HepG2 (cell line): ENCODE measurements at regions not wholly inside any gene's neighbourhood (a gene's known extent, or its start where the extent isn't known, plus 50 kb on each side); places are given as distances from the start of the nearest gene placed in this dataset.

Source experiments
- EP300 ChIP-seq, 3 experiments: sonication (generic) in 1 of 3; formaldehyde crosslinking in 1 of 3; IDR thresholded peaks; 2 replicates each; pipeline versions ENCODE4 v1.5.1 to v1.6.1; 2011 to 2020; ENCODE audit warnings: low read depth in 2 of 3, low read length in 2 of 3, borderline replicate concordance in 1 of 3, improper control_type of control experiment in 1 of 3, mild to moderate bottlenecking in 1 of 3, missing genetic modification reagents in 1 of 3, moderate library complexity in 1 of 3
- HDAC2 ChIP-seq: sonication (generic); formaldehyde crosslinking; IDR thresholded peaks from 2 replicates; pipeline ENCODE4 v1.4.0; 2020; ENCODE audit warnings: missing genetic modification reagents
- NFE2L2 ChIP-seq: fragments of 150-350 bp; IDR thresholded peaks from 2 replicates; pipeline ENCODE4 v1.6.1; 2014; ENCODE audit warnings: low read length
- RNF219 ChIP-seq: sonication (generic); formaldehyde crosslinking; IDR thresholded peaks from 2 replicates; pipeline ENCODE4 v1.5.0; 2020; ENCODE audit warnings: mild to moderate bottlenecking, missing genetic modification reagents
- YEATS4 ChIP-seq: sonication (generic); formaldehyde crosslinking; IDR thresholded peaks from 2 replicates; pipeline ENCODE4 v1.4.0; 2020; ENCODE audit warnings: missing genetic modification reagents, borderline replicate concordance
- TF ChIP-seq, protein P1 (sequence below): sonication (generic); formaldehyde crosslinking; IDR thresholded peaks from 2 replicates; pipeline ENCODE4 v1.5.0; 2020; ENCODE audit warnings: mild to moderate bottlenecking, missing genetic modification reagents, moderate library complexity

GRCh38 chr6:169367507-169367906 is 113.9 kb upstream of the THBS2 start:
- TF ChIP-seq HDAC2 (CRISPR knock-in tag) (no peak), RNF219 (CRISPR knock-in tag) (no peak), NFE2L2 (no peak), YEATS4 (no peak), EP300 (IDR thresholded peaks at IDR 0.05; ENCODE audit: low read depth in 2 of 2, low read length in 2 of 2) (no peak), EP300 (CRISPR knock-in tag; IDR thresholded peaks at IDR 0.05; ENCODE audit: borderline replicate concordance) (no peak)
- TF ChIP-seq, protein P1, sequence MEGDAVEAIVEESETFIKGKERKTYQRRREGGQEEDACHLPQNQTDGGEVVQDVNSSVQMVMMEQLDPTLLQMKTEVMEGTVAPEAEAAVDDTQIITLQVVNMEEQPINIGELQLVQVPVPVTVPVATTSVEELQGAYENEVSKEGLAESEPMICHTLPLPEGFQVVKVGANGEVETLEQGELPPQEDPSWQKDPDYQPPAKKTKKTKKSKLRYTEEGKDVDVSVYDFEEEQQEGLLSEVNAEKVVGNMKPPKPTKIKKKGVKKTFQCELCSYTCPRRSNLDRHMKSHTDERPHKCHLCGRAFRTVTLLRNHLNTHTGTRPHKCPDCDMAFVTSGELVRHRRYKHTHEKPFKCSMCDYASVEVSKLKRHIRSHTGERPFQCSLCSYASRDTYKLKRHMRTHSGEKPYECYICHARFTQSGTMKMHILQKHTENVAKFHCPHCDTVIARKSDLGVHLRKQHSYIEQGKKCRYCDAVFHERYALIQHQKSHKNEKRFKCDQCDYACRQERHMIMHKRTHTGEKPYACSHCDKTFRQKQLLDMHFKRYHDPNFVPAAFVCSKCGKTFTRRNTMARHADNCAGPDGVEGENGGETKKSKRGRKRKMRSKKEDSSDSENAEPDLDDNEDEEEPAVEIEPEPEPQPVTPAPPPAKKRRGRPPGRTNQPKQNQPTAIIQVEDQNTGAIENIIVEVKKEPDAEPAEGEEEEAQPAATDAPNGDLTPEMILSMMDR: no peak
